ENCODE measurements at regions not wholly inside any gene's neighbourhood (a gene's known extent, or its start where the extent isn't known, plus 50 kb on each side); places are given as distances from the start of the nearest gene placed in this dataset.

DNA sequence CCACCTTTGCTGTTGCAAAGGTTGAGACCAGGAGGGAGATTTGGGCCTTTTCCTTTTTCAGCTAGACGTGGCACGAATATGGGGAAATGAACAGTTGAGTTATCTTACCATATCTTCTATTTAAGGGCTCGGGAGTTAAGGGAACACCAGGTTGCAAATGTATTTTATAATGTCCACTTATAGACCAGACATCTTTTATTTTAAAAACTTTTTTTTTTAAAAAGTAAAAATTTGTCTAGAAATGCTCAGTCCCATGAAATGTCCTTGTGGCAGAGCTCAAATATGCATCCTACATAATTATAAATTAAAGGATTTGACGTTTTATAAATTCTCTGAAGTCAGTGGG is 103.6 kb upstream of the VEPH1 start:
- DNase-seq (no peak), ATAC-seq (replicated peaks) (no peak)
- no peaks in the 10 kb centered on the region for H3K36me3 Mint-ChIP-seq (ENCODE audit: insufficient read depth)
- no peaks in the 10 kb centered on the region for H3K9me3 Mint-ChIP-seq
- no peak overlapping the region for H3K27ac Mint-ChIP-seq
- peaks cover 13 to 18% of the 10 kb centered on the region in 2 donors for H3K27me3 Mint-ChIP-seq
- H3K4me1 Mint-ChIP-seq (ENCODE audit: low read depth in 2 of 2): peaks cover 2 to 3% of the 10 kb centered on the region in 2 donors
- no peak overlapping the region for H3K4me3 Mint-ChIP-seq

DNA sequence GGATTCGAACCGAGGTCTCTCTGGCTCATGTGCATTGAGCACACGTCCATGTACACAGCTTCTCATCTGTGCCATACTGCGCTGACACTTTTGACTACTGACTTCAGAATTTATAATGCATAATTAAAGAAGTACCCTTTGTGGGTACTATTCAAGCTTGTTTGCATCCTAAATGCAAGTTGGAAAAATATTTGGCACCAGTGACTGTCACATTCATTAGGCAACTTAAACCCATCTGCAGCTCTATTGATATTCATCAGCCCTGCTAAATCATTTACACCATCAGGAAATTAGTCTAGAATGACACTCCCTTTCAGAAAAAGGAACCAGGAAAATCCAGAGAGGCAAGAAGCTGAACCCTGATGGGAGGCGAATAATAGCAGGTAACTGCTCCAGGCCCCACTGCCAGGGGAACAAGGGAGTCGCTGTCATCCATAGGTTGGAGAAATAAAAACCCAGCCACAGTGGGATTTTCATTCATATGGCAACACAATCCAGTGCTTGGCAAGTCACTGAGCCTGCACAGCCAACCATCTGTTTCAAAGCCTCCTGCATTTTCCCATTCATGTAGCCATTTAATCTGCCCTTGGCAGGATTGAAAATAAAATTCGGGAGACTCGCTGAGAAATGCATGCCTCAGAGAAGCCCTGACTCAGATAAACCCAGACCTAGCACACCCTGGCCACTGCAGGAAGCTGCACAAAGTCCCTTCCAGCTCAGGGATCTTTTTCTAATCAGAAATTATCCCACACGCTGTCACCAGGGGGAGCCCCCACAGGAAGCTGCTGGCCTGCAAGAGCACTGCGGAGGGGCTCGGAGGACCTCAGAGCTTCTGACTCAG is 103.0 kb upstream of the VEPH1 start:
- peaks cover 13 to 18% of the 10 kb centered on the region in 2 donors for H3K27me3 Mint-ChIP-seq
- DNase-seq: peak; percentile 32 to 62 (median 43)
- ATAC-seq (replicated peaks): peak; percentile 73
- H3K27ac Mint-ChIP-seq: no peak overlapping the region
- no peak overlapping the region for H3K4me3 Mint-ChIP-seq
- peaks cover 2 to 3% of the 10 kb centered on the region in 2 donors for H3K4me1 Mint-ChIP-seq (ENCODE audit: low read depth in 2 of 2)
- no peaks in the 10 kb centered on the region for H3K36me3 Mint-ChIP-seq (ENCODE audit: insufficient read depth)
- no peaks in the 10 kb centered on the region for H3K9me3 Mint-ChIP-seq

GRCh38 chr3:157605356-157605755 is 102.1 kb upstream of the VEPH1 start:
- no peak for ATAC-seq (replicated peaks)
- no peaks in the 10 kb centered on the region for H3K9me3 Mint-ChIP-seq
- no peak overlapping the region for H3K4me3 Mint-ChIP-seq

DNA sequence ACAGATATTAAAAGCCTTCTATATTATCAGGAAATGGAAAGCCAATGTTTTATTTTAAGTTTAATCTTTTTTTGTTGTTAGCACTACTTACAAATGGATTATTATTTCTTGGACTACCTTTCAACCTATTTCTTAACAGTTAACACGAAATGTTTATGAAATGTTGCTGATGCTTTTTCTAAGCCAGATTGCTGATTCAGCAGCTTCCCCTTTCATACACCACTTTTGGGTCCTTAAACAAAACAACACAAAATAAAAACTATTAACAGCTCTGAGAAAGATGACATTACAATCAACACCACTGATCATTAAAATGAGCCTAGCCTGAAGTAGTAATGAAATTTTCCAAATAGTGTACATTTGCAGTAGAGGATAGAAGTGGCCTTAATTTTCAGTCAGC is 99.2 kb upstream of the VEPH1 start:
- Mint-ChIP-seq H3K4me3 (no peak overlapping the region), H3K36me3 (ENCODE audit: insufficient read depth) (no peaks in the 10 kb centered on the region), H3K4me1 (ENCODE audit: low read depth in 2 of 2) (peaks cover 2 to 3% of the 10 kb centered on the region in 2 donors), H3K27ac (no peak overlapping the region), H3K27me3 (peaks cover 13% of the 10 kb centered on the region in 2 donors), H3K9me3 (no peaks in the 10 kb centered on the region)
- no peak for ATAC-seq (replicated peaks)
- DNase-seq: no peak

More at GRCh38 chr3:157605356-157605755, 102.1 kb upstream of the VEPH1 start:
- H3K27ac Mint-ChIP-seq: no peak overlapping the region
- no peak for DNase-seq
- H3K4me1 Mint-ChIP-seq (ENCODE audit: low read depth in 2 of 2): peaks cover 2 to 3% of the 10 kb centered on the region in 2 donors
- no peaks in the 10 kb centered on the region for H3K36me3 Mint-ChIP-seq (ENCODE audit: insufficient read depth)
- H3K27me3 Mint-ChIP-seq: peaks cover 13 to 18% of the 10 kb centered on the region in 2 donors

DNA sequence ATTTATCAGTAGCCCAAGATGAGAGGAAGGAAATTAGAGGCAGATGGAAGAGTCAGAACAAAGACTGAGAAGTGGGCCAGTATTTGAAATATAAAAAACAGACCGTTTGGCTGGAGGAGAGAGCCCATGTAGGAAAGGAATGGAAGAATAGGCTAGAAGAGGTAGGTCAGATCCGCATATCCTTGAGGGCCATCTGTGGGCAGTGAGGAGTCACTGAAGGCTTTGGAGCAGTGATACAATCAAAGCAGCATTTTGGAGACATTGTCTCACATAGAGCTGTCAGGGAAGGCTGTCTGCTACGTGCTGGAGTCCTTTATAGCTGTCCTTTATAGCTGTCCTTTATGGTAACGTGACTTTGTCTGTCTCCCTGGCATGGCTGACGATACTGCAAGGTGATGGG is 92.0 kb upstream of the VEPH1 start:
- DNase-seq (no peak), ATAC-seq (replicated peaks) (no peak)
- Mint-ChIP-seq H3K9me3 (no peaks in the 10 kb centered on the region), H3K4me3 (no peak overlapping the region), H3K4me1 (ENCODE audit: low read depth in 2 of 2) (no peaks in the 10 kb centered on the region), H3K27ac (no peak overlapping the region), H3K27me3 (peaks cover 23 to 25% of the 10 kb centered on the region in 2 donors), H3K36me3 (ENCODE audit: insufficient read depth) (no peaks in the 10 kb centered on the region)

DNA sequence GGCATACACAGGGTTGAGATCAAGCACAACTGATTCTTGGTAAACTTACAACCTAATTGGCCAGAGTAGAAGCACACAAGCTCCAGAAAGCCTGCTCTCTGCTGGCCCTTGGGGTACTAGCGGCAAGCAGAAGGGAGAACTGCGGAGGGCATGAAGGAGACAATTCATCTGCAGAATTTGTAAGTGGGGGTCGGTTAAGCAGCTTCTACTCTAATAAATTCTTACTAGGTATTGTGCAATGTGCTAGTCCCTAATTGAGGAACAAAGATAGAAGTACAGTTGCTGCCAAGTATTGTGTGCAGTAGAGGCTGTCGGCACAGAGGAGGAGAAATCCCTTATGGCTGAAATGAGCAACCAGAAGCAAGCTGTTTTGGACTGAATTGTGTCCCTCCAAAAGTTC is 91.2 kb upstream of the VEPH1 start:
- Mint-ChIP-seq H3K4me3 (no peak overlapping the region), H3K27ac (no peak overlapping the region), H3K4me1 (ENCODE audit: low read depth in 2 of 2) (no peaks in the 10 kb centered on the region), H3K36me3 (ENCODE audit: insufficient read depth) (no peaks in the 10 kb centered on the region), H3K9me3 (no peaks in the 10 kb centered on the region), H3K27me3 (peaks cover 23 to 25% of the 10 kb centered on the region in 2 donors)
- ATAC-seq (replicated peaks): no peak
- no peak for DNase-seq

DNA sequence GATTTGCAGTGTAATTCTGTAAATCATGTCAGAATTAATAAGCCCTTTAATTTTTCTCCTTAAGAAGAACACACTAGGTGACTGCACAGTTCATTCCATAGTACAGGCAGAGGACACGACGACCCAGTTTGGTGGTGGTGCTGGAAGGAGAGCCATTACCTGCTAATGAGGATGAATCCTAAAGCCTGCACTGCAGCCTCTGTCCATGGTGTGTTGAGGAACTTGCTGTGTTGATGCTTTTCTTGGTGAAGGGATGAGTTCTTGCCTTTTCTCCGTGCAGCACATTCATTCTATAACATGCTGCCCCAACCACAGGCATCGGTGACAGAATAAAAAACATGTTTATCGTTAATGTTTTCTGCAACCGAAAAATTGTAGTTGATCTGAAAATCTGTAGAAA is 89.6 kb upstream of the VEPH1 start:
- Mint-ChIP-seq H3K36me3 (ENCODE audit: insufficient read depth) (no peaks in the 10 kb centered on the region), H3K27me3 (peaks cover 23 to 25% of the 10 kb centered on the region in 2 donors), H3K9me3 (no peaks in the 10 kb centered on the region)

GRCh38 chr3:157590273-157590672 is 87.1 kb upstream of the VEPH1 start:
- no peak overlapping the region for H3K4me3 Mint-ChIP-seq
- no peak for ATAC-seq (replicated peaks)

More for the DNA sequence above, 89.6 kb upstream of the VEPH1 start:
- H3K4me1 Mint-ChIP-seq (ENCODE audit: low read depth in 2 of 2): no peaks in the 10 kb centered on the region
- no peak overlapping the region for H3K4me3 Mint-ChIP-seq
- DNase-seq (no peak), ATAC-seq (replicated peaks) (no peak)
- no peak overlapping the region for H3K27ac Mint-ChIP-seq

GRCh38 chr3:157589211-157589610 is 86.0 kb upstream of the VEPH1 start:
- no peak for DNase-seq

More at GRCh38 chr3:157590273-157590672, 87.1 kb upstream of the VEPH1 start:
- DNase-seq: no peak
- Mint-ChIP-seq H3K9me3 (no peaks in the 10 kb centered on the region), H3K27ac (no peak overlapping the region), H3K36me3 (ENCODE audit: insufficient read depth) (no peaks in the 10 kb centered on the region), H3K4me1 (ENCODE audit: low read depth in 2 of 2) (no peaks in the 10 kb centered on the region), H3K27me3 (peaks cover 5 to 22% of the 10 kb centered on the region in 2 donors)

DNA sequence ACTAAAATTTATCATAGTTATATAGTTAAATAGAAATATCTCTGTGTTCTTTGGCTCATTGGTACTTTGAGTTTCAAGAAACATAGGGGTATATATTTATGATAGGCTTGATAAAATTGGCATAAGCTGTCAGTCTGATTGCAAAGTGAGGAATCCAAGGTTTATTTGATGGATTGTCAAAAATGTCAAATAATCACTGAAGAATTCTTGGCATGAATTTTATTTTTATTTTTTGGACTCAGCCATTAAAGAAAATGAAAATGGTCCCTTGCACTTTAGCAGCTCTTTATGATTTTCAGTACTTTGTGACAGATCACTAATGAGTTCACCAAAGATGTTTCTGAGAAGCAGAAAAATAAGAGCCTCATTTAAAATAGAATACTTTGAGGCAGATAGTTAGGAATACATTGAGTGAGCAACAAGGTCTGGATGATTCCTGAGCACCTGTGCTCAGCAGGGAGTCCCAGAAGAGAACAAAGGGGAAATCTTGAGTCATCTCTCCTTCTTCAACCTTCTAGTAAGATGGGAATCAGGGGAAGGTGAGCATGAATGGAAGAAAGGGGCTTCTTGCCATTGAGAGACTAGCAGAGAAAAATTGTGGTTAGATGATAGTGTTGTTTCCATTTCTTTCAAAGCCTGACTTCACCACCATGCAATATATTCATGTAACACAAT is 85.3 kb upstream of the VEPH1 start:
- peaks cover 0 to 20% of the 10 kb centered on the region in 2 donors for H3K27me3 Mint-ChIP-seq

More at GRCh38 chr3:157589211-157589610, 86.0 kb upstream of the VEPH1 start:
- no peaks in the 10 kb centered on the region for H3K9me3 Mint-ChIP-seq
- H3K4me3 Mint-ChIP-seq: no peak overlapping the region
- H3K27ac Mint-ChIP-seq: no peak overlapping the region
- H3K4me1 Mint-ChIP-seq (ENCODE audit: low read depth in 2 of 2): no peaks in the 10 kb centered on the region
- H3K36me3 Mint-ChIP-seq (ENCODE audit: insufficient read depth): no peaks in the 10 kb centered on the region
- H3K27me3 Mint-ChIP-seq: peaks cover 0 to 20% of the 10 kb centered on the region in 2 donors
- ATAC-seq (replicated peaks): no peak

GRCh38 chr3:157586293-157586692 is 83.1 kb upstream of the VEPH1 start:
- ATAC-seq (replicated peaks) (no peak), DNase-seq (no peak)
- H3K9me3 Mint-ChIP-seq: no peaks in the 10 kb centered on the region
- H3K4me3 Mint-ChIP-seq: no peak overlapping the region
- H3K36me3 Mint-ChIP-seq (ENCODE audit: insufficient read depth): no peaks in the 10 kb centered on the region
- H3K27me3 Mint-ChIP-seq: peaks cover 0 to 23% of the 10 kb centered on the region in 2 donors
- H3K4me1 Mint-ChIP-seq (ENCODE audit: low read depth in 2 of 2): no peaks in the 10 kb centered on the region
- H3K27ac Mint-ChIP-seq: no peak overlapping the region

More for the DNA sequence above, 85.3 kb upstream of the VEPH1 start:
- DNase-seq (no peak), ATAC-seq (replicated peaks) (no peak)
- Mint-ChIP-seq H3K36me3 (ENCODE audit: insufficient read depth) (no peaks in the 10 kb centered on the region), H3K27ac (no peak overlapping the region), H3K4me1 (ENCODE audit: low read depth in 2 of 2) (no peaks in the 10 kb centered on the region), H3K9me3 (no peaks in the 10 kb centered on the region), H3K4me3 (no peak overlapping the region)

- Mint-ChIP-seq H3K36me3 (ENCODE audit: insufficient read depth) (no peaks in the 10 kb centered on the region), H3K9me3 (no peaks in the 10 kb centered on the region), H3K27me3 (peaks cover 0 to 29% of the 10 kb centered on the region in 2 donors), H3K27ac (no peak overlapping the region), H3K4me3 (no peak overlapping the region), H3K4me1 (ENCODE audit: low read depth in 2 of 2) (no peaks in the 10 kb centered on the region)
- ATAC-seq (replicated peaks) (no peak), DNase-seq (no peak)
Measured at GRCh38 chr3:157585386-157585785, 82.2 kb upstream of the VEPH1 start.

- no peaks in the 10 kb centered on the region for H3K9me3 Mint-ChIP-seq
- no peak overlapping the region for H3K4me3 Mint-ChIP-seq
- H3K4me1 Mint-ChIP-seq (ENCODE audit: low read depth in 2 of 2): no peaks in the 10 kb centered on the region
- H3K27me3 Mint-ChIP-seq: peaks cover 11 to 38% of the 10 kb centered on the region in 2 donors
- H3K36me3 Mint-ChIP-seq (ENCODE audit: insufficient read depth): no peaks in the 10 kb centered on the region
- ATAC-seq (replicated peaks) (no peak), DNase-seq (no peak)
- no peak overlapping the region for H3K27ac Mint-ChIP-seq
Measured at GRCh38 chr3:157582637-157582973, 79.4 kb upstream of the VEPH1 start.
